Iris pigment epithelial cell (primary cell): ENCODE measurements at regions not wholly inside any gene's neighbourhood (a gene's known extent, or its start where the extent isn't known, plus 50 kb on each side); places are given as distances from the start of the nearest gene placed in this dataset.
"Not testable (repeated sequence)": the region's sequence is repeated elsewhere in the genome, so short reads cannot be mapped to it uniquely, and the experiment has no call there.

Experiments used
- DNase-seq: peaks from one replicate; pipeline ENCODE4 v3.0.0-alpha.2; 2011; ENCODE audit warnings: low read depth

- DNase-seq, result no peak
These were observed 215.0 kb upstream of the NOX3 start for GRCh38 chr6:155670655-155671054.

- DNase-seq, result no peak
These were observed 204.8 kb upstream of the NOX3 start for GRCh38 chr6:155660251-155660977.

- DNase-seq, result no peak
These were observed 200.4 kb upstream of the NOX3 start for GRCh38 chr6:155656024-155656423.

GRCh38 chr6:155654474-155654873 is 198.8 kb upstream of the NOX3 start:
- no peak for DNase-seq

GRCh38 chr6:155648301-155648700 is 192.7 kb upstream of the NOX3 start:
- no peak for DNase-seq

GRCh38 chr6:155647354-155647753 is 191.7 kb upstream of the NOX3 start:
- DNase-seq, result no peak

GRCh38 chr6:155646443-155646842 is 190.8 kb upstream of the NOX3 start:
- no peak for DNase-seq

GRCh38 chr6:155645325-155645724 is 189.7 kb upstream of the NOX3 start:
- DNase-seq, result peak; percentile 29

- no peak for DNase-seq
These were observed 186.0 kb upstream of the NOX3 start for GRCh38 chr6:155641603-155642002.

GRCh38 chr6:155638200-155638599 is 182.6 kb upstream of the NOX3 start:
- no peak for DNase-seq

GRCh38 chr6:155635416-155635815 is 179.8 kb upstream of the NOX3 start:
- no peak for DNase-seq

GRCh38 chr6:155630085-155630484 is 174.4 kb upstream of the NOX3 start:
- DNase-seq, result peak; percentile 7

GRCh38 chr6:155629652-155630051 is 174.0 kb upstream of the NOX3 start:
- DNase-seq, result no peak

GRCh38 chr6:155628306-155628705 is 172.7 kb upstream of the NOX3 start:
- no peak for DNase-seq

GRCh38 chr6:155627722-155628212 is 172.1 kb upstream of the NOX3 start:
- not testable (repeated sequence) for DNase-seq

GRCh38 chr6:155623450-155624178 is 168.0 kb upstream of the NOX3 start:
- no peak for DNase-seq

GRCh38 chr6:155614606-155615005 is 159.0 kb upstream of the NOX3 start:
- no peak for DNase-seq

GRCh38 chr6:155611742-155612141 is 156.1 kb upstream of the NOX3 start:
- no peak for DNase-seq

- DNase-seq, result peak; percentile 16
These were observed 149.4 kb upstream of the NOX3 start for GRCh38 chr6:155604991-155605390.

GRCh38 chr6:155599561-155599960 is 143.9 kb upstream of the NOX3 start:
- no peak for DNase-seq

- no peak for DNase-seq
These were observed 143.5 kb upstream of the NOX3 start for GRCh38 chr6:155599160-155599559.

- no peak for DNase-seq
These were observed 139.6 kb upstream of the NOX3 start for GRCh38 chr6:155595284-155595683.

- no peak for DNase-seq
These were observed 136.1 kb upstream of the NOX3 start for GRCh38 chr6:155591741-155592140.
